ENCODE measurements at regions not wholly inside any gene's neighbourhood (a gene's known extent, or its start where the extent isn't known, plus 50 kb on each side); places are given as distances from the start of the nearest gene placed in this dataset.

DNA sequence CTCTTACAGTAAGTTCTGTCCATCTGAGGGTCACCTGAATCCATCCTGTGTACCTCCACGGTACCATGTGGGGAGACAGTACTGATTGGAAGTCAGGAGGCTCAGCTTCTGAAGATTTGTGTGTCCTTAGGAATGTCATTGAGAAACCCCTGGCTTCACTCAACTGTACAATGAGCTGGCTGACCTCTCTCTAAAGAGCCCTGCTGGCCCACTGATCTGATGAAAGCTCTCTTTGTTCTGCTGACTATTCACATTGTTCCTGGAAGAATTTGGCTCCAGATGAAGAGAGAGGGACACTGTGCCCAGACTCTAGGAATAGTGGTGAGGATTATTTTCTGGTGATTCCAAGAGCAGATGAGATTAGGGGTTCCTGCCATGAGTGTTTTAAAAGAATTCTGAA lies 141.2 kb downstream of the LURAP1L start:
- Mint-ChIP-seq H3K9me3 (ENCODE audit: low read depth) (no peaks in the 10 kb centered on the region), H3K4me1 (ENCODE audit: low read depth) (peaks cover 6% of the 10 kb centered on the region), H3K27me3 (no peaks in the 10 kb centered on the region), H3K36me3 (ENCODE audit: insufficient read depth) (no peaks in the 10 kb centered on the region), H3K4me3 (ENCODE audit: low read depth) (no peak overlapping the region), H3K27ac (no peak overlapping the region)
- no peak for DNase-seq (ENCODE audit: low spot score, unreplicated experiment)
- TF ChIP-seq, protein P1, sequence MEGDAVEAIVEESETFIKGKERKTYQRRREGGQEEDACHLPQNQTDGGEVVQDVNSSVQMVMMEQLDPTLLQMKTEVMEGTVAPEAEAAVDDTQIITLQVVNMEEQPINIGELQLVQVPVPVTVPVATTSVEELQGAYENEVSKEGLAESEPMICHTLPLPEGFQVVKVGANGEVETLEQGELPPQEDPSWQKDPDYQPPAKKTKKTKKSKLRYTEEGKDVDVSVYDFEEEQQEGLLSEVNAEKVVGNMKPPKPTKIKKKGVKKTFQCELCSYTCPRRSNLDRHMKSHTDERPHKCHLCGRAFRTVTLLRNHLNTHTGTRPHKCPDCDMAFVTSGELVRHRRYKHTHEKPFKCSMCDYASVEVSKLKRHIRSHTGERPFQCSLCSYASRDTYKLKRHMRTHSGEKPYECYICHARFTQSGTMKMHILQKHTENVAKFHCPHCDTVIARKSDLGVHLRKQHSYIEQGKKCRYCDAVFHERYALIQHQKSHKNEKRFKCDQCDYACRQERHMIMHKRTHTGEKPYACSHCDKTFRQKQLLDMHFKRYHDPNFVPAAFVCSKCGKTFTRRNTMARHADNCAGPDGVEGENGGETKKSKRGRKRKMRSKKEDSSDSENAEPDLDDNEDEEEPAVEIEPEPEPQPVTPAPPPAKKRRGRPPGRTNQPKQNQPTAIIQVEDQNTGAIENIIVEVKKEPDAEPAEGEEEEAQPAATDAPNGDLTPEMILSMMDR (IDR thresholded peaks at IDR 0.05; ENCODE audit: unreplicated experiment): no peak

DNA sequence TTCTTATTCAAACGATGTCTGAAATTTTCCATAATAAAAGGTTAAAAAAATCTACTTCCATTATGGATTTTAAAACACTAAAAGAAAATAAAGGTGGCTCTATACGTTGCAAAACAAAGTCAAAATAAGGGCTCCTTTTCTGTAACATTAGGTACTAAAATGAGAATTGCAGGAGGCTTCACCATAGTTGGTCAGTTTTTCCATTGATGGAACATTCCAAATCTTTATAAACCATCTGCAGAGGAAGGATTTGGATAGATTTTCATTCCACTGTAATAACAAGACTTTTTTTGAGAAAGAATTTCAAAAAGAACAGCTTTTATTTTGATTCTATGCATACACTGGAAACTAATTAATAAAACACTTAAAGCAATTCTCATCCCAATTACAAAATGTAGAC lies 145.6 kb downstream of the LURAP1L start:
- no peak overlapping the region for H3K27ac Mint-ChIP-seq
- no peak overlapping the region for H3K4me3 Mint-ChIP-seq (ENCODE audit: low read depth)
- no peaks in the 10 kb centered on the region for H3K36me3 Mint-ChIP-seq (ENCODE audit: insufficient read depth)
- no peaks in the 10 kb centered on the region for H3K27me3 Mint-ChIP-seq
- TF ChIP-seq, protein P1 (IDR thresholded peaks at IDR 0.05; ENCODE audit: unreplicated experiment): no peak
- DNase-seq (ENCODE audit: low spot score, unreplicated experiment): no peak
- H3K9me3 Mint-ChIP-seq (ENCODE audit: low read depth): no peaks in the 10 kb centered on the region
- peaks cover 4% of the 10 kb centered on the region for H3K4me1 Mint-ChIP-seq (ENCODE audit: low read depth)

DNA sequence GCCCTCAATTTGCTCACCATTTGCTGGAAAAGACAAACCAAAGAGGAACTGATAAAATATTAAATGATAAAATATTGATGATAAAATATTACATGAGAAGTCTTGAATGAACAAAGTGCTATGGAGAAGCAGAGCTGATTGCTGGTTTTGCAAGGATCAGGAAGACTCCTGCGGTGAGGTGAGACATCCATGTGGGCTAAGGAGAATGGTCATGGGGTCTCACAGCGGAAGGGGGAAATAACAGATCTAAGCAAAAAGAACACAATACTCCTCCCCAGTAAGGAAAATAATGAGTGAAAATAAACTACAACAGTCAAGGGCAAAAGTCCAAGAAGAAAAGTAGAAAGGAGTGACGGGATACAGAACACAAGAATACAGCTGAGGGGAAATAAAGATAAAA lies 146.8 kb downstream of the LURAP1L start:
- TF ChIP-seq, protein P1 (IDR thresholded peaks at IDR 0.05; ENCODE audit: unreplicated experiment): no peak
- no peak overlapping the region for H3K4me3 Mint-ChIP-seq (ENCODE audit: low read depth)
- H3K27ac Mint-ChIP-seq: no peak overlapping the region
- no peak for DNase-seq (ENCODE audit: low spot score, unreplicated experiment)
- H3K27me3 Mint-ChIP-seq: no peaks in the 10 kb centered on the region
- no peaks in the 10 kb centered on the region for H3K36me3 Mint-ChIP-seq (ENCODE audit: insufficient read depth)
- H3K9me3 Mint-ChIP-seq (ENCODE audit: low read depth): no peaks in the 10 kb centered on the region
- no peaks in the 10 kb centered on the region for H3K4me1 Mint-ChIP-seq (ENCODE audit: low read depth)

DNA sequence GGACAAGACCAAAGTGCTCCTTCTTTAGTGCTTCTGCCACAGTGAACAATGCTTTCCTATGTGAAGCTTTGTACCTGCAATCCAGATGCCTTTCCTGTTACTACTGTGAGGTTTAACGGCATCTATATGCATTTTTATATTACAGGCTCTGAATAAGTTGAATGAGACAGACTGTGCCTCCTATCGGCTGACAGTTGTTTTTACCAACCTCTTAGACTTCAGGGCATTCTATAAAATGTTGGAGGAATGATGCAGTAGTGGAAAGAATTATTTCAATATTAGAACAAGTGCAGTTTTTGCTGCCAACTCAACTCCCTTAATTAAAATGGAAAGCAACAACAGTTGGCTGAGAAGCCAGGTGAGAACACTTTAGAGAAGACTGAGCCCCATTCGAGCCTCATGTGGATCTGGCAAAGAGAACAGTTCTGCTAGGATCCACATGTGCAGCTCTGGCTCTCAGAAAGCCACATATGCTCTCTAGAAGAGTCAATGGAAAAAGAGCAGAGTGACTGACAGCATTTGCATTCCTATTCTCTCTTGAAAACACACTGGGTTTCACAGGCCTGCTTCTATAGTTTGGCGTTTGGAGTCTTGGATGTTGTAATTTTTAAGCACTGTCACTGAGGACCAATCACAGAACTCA lies 147.5 kb downstream of the LURAP1L start:
- H3K27ac Mint-ChIP-seq: no peak overlapping the region
- H3K27me3 Mint-ChIP-seq: no peaks in the 10 kb centered on the region
- H3K9me3 Mint-ChIP-seq (ENCODE audit: low read depth): no peaks in the 10 kb centered on the region
- H3K36me3 Mint-ChIP-seq (ENCODE audit: insufficient read depth): no peaks in the 10 kb centered on the region
- no peak overlapping the region for H3K4me3 Mint-ChIP-seq (ENCODE audit: low read depth)
- no peaks in the 10 kb centered on the region for H3K4me1 Mint-ChIP-seq (ENCODE audit: low read depth)
- TF ChIP-seq, protein P1 (IDR thresholded peaks at IDR 0.05; ENCODE audit: unreplicated experiment): no peak
- no peak for DNase-seq (ENCODE audit: low spot score, unreplicated experiment)

DNA sequence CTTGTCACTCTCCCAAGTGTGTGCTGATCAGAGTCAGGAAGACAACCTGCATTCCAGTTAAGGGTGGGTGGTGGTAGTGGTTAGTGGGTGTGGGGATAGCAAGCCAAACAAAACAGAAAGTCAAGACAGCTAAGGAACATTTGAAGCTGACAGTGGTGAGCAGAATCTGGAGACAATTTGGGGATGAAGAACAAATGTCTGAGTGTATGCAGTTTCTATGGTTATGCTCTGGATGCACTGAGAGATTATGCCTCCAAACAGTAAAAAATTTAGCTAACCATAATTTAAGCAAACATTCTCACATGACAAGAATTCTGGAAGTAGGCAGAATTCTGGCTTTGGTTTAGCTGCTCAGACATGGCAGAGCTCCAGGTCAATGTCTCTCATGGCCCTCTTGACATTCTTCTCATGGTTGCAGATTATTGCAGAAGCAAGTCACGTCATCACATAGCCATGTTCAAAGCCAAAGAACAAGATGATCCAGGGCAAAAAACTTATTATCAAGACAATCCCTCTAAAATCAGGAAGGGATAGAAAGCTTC lies 148.7 kb downstream of the LURAP1L start:
- no peak overlapping the region for H3K27ac Mint-ChIP-seq
- H3K9me3 Mint-ChIP-seq (ENCODE audit: low read depth): no peaks in the 10 kb centered on the region
- TF ChIP-seq, protein P1 (IDR thresholded peaks at IDR 0.05; ENCODE audit: unreplicated experiment): no peak
- DNase-seq (ENCODE audit: low spot score, unreplicated experiment): no peak
- no peaks in the 10 kb centered on the region for H3K36me3 Mint-ChIP-seq (ENCODE audit: insufficient read depth)
- H3K27me3 Mint-ChIP-seq: no peaks in the 10 kb centered on the region
- H3K4me1 Mint-ChIP-seq (ENCODE audit: low read depth): no peaks in the 10 kb centered on the region
- H3K4me3 Mint-ChIP-seq (ENCODE audit: low read depth): no peak overlapping the region
